DOHH2 (cell line): ENCODE measurements at regions not wholly inside any gene's neighbourhood (a gene's known extent, or its start where the extent isn't known, plus 50 kb on each side); places are given as distances from the start of the nearest gene placed in this dataset.

Experiments
- EZH2phosphoT487 ChIP-seq: fragments of 200-600 bp; sonication (generic); IDR thresholded peaks from 2 replicates; pipeline ENCODE4 v1.6.1; 2017; ENCODE audit warnings: borderline replicate concordance, mild to moderate bottlenecking, antibody characterized with exemption, low read length, moderate library complexity, mixed read lengths
- TF ChIP-seq, protein P1 (sequence below): fragments of 200-600 bp; sonication (generic); IDR thresholded peaks from one replicate; pipeline ENCODE4 v1.5.1; 2014; ENCODE audit warnings: antibody characterized with exemption, mild to moderate bottlenecking, low read depth, low read length; ENCODE audit not compliant: poor library complexity, severe bottlenecking

DNA sequence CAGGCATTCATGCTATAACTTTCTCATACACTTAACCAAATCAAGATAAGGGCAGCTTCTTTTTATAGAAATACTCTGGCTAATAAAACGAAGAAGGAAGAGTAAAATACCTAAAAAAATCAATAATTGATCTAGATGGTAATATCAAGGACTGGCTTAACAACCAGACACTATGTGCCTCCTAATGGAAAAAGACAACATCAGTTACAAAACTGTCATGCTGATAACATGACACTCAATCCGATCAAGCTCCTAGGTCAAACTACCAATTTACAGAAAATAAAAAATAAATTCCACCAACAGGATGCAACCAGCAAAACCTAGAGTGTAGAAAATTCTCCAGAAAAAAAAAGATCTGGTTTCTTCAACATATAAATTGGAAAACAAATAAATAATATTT, 634.6 kb downstream of the IGSF11 start:
- TF ChIP-seq, protein P1, sequence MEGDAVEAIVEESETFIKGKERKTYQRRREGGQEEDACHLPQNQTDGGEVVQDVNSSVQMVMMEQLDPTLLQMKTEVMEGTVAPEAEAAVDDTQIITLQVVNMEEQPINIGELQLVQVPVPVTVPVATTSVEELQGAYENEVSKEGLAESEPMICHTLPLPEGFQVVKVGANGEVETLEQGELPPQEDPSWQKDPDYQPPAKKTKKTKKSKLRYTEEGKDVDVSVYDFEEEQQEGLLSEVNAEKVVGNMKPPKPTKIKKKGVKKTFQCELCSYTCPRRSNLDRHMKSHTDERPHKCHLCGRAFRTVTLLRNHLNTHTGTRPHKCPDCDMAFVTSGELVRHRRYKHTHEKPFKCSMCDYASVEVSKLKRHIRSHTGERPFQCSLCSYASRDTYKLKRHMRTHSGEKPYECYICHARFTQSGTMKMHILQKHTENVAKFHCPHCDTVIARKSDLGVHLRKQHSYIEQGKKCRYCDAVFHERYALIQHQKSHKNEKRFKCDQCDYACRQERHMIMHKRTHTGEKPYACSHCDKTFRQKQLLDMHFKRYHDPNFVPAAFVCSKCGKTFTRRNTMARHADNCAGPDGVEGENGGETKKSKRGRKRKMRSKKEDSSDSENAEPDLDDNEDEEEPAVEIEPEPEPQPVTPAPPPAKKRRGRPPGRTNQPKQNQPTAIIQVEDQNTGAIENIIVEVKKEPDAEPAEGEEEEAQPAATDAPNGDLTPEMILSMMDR, result no peak
- TF ChIP-seq EZH2phosphoT487, result no peak
